ENCODE measurements at regions not wholly inside any gene's neighbourhood (a gene's known extent, or its start where the extent isn't known, plus 50 kb on each side); places are given as distances from the start of the nearest gene placed in this dataset.

GRCh38 chr1:187234706-187235105 is 406.0 kb downstream of the PLA2G4A start:
- DNase-seq (ENCODE audit: low spot score): no peak
- Histone ChIP-seq H3K27me3 (ENCODE audit: control insufficient read depth in 4 of 4, insufficient read depth in 4 of 4, low read length in 3 of 4) (peaks cover 0 to 2% (median 0%) of the 10 kb centered on the region in 4 donors), H3K36me3 (ENCODE audit: control insufficient read depth in 4 of 4, insufficient read depth in 3 of 4, low read depth in 1 of 4, low read length in 3 of 4) (no peaks in the 10 kb centered on the region), H3K4me1 (ENCODE audit: control insufficient read depth in 4 of 4, insufficient read depth in 4 of 4, low read length in 3 of 4) (no peaks in the 10 kb centered on the region), H3K27ac (ENCODE audit: low read depth in 1 of 2, low read length in 2 of 2) (no peak overlapping the region), H3K4me3 (ENCODE audit: low read depth in 1 of 3, low read length in 3 of 3) (no peak overlapping the region), H3K9ac (ENCODE audit: low read depth in 1 of 2, low read length in 2 of 2) (no peak overlapping the region), H3K9me3 (ENCODE audit: control insufficient read depth in 4 of 4, low read length in 3 of 4) (no peaks in the 10 kb centered on the region)
- WGBS: 55% methylated on average over 1 of the region's 1 CpG
- TF ChIP-seq YY1 (IDR thresholded peaks at IDR 0.05) (no peak), HNF4A (conservative IDR thresholded peaks at IDR 0.05) (no peak), EGR1 (IDR thresholded peaks at IDR 0.05; ENCODE audit: low read depth in 2 of 2) (no peak), TAF1 (conservative IDR thresholded peaks at IDR 0.05) (no peak)

- TF ChIP-seq, protein P1, sequence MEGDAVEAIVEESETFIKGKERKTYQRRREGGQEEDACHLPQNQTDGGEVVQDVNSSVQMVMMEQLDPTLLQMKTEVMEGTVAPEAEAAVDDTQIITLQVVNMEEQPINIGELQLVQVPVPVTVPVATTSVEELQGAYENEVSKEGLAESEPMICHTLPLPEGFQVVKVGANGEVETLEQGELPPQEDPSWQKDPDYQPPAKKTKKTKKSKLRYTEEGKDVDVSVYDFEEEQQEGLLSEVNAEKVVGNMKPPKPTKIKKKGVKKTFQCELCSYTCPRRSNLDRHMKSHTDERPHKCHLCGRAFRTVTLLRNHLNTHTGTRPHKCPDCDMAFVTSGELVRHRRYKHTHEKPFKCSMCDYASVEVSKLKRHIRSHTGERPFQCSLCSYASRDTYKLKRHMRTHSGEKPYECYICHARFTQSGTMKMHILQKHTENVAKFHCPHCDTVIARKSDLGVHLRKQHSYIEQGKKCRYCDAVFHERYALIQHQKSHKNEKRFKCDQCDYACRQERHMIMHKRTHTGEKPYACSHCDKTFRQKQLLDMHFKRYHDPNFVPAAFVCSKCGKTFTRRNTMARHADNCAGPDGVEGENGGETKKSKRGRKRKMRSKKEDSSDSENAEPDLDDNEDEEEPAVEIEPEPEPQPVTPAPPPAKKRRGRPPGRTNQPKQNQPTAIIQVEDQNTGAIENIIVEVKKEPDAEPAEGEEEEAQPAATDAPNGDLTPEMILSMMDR (IDR thresholded peaks at IDR 0.05; ENCODE audit: low read depth, low read length, missing input control): no peak
- TF ChIP-seq RXRA (IDR thresholded peaks at IDR 0.05) (no peak), FOXA1 (IDR thresholded peaks at IDR 0.05) (no peak), SP1 (IDR thresholded peaks at IDR 0.05) (no peak), EGR1 (IDR thresholded peaks at IDR 0.05; ENCODE audit: low read depth in 2 of 2) (no peak)
- Histone ChIP-seq H3K36me3 (ENCODE audit: control insufficient read depth in 4 of 4, insufficient read depth in 3 of 4, low read depth in 1 of 4, low read length in 3 of 4) (no peaks in the 10 kb centered on the region), H3K4me1 (ENCODE audit: control insufficient read depth in 4 of 4, insufficient read depth in 4 of 4, low read length in 3 of 4) (no peaks in the 10 kb centered on the region), H3K4me3 (ENCODE audit: low read depth in 1 of 3, low read length in 3 of 3) (no peak overlapping the region), H3K9ac (ENCODE audit: low read depth in 1 of 2, low read length in 2 of 2) (no peak overlapping the region), H3K27ac (ENCODE audit: low read depth in 1 of 2, low read length in 2 of 2) (no peak overlapping the region), H3K9me3 (ENCODE audit: control insufficient read depth in 4 of 4, low read length in 3 of 4) (no peaks in the 10 kb centered on the region), H3K27me3 (ENCODE audit: control insufficient read depth in 4 of 4, insufficient read depth in 4 of 4, low read length in 3 of 4) (peaks cover 0 to 2% (median 0%) of the 10 kb centered on the region in 4 donors)
- no peak for DNase-seq (ENCODE audit: low spot score)
- 65% methylated on average over 2 of the region's 2 CpGs for WGBS
These were observed 407.4 kb downstream of the PLA2G4A start for GRCh38 chr1:187236199-187236598.

DNA sequence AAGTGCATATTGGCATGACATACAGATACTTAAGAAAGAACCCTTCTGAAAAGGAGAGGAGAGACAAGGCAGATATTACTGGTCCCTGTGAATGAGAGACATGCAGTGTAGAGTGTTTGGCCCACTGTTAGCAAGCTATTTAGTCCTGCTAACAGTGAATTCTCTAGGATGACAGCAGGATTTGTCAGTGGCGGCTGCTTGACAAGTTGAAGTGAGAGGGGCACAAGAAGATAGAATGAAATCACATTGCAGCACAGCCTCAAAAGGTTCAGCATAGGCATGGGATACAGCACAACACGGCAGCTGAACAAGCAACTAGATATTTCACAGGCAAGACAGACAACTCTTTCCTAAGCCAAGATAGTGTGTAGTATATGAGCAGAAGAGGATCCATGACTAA is 407.9 kb downstream of the PLA2G4A start:
- no peaks in the 10 kb centered on the region for H3K4me1 ChIP-seq (ENCODE audit: control insufficient read depth in 4 of 4, insufficient read depth in 4 of 4, low read length in 3 of 4)
- TF ChIP-seq RXRA (IDR thresholded peaks at IDR 0.05): no peak
- TF ChIP-seq, protein P2, sequence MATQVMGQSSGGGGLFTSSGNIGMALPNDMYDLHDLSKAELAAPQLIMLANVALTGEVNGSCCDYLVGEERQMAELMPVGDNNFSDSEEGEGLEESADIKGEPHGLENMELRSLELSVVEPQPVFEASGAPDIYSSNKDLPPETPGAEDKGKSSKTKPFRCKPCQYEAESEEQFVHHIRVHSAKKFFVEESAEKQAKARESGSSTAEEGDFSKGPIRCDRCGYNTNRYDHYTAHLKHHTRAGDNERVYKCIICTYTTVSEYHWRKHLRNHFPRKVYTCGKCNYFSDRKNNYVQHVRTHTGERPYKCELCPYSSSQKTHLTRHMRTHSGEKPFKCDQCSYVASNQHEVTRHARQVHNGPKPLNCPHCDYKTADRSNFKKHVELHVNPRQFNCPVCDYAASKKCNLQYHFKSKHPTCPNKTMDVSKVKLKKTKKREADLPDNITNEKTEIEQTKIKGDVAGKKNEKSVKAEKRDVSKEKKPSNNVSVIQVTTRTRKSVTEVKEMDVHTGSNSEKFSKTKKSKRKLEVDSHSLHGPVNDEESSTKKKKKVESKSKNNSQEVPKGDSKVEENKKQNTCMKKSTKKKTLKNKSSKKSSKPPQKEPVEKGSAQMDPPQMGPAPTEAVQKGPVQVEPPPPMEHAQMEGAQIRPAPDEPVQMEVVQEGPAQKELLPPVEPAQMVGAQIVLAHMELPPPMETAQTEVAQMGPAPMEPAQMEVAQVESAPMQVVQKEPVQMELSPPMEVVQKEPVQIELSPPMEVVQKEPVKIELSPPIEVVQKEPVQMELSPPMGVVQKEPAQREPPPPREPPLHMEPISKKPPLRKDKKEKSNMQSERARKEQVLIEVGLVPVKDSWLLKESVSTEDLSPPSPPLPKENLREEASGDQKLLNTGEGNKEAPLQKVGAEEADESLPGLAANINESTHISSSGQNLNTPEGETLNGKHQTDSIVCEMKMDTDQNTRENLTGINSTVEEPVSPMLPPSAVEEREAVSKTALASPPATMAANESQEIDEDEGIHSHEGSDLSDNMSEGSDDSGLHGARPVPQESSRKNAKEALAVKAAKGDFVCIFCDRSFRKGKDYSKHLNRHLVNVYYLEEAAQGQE (IDR thresholded peaks at IDR 0.05): no peak
- TF ChIP-seq ZBTB33 (IDR thresholded peaks at IDR 0.05): no peak
- TF ChIP-seq YY1 (IDR thresholded peaks at IDR 0.05): no peak
- TF ChIP-seq SP1 (IDR thresholded peaks at IDR 0.05): no peak
- H3K27ac ChIP-seq (ENCODE audit: low read depth in 1 of 2, low read length in 2 of 2): no peak overlapping the region
- H3K4me3 ChIP-seq (ENCODE audit: low read depth in 1 of 3, low read length in 3 of 3): no peak overlapping the region
- DNase-seq (ENCODE audit: low spot score): no peak
- H3K27me3 ChIP-seq (ENCODE audit: control insufficient read depth in 4 of 4, insufficient read depth in 4 of 4, low read length in 3 of 4): peaks cover 0 to 2% (median 0%) of the 10 kb centered on the region in 4 donors
- no peaks in the 10 kb centered on the region for H3K36me3 ChIP-seq (ENCODE audit: control insufficient read depth in 4 of 4, insufficient read depth in 3 of 4, low read depth in 1 of 4, low read length in 3 of 4)
- H3K9me3 ChIP-seq (ENCODE audit: control insufficient read depth in 4 of 4, low read length in 3 of 4): no peaks in the 10 kb centered on the region
- 50% methylated on average over 2 of the region's 2 CpGs for WGBS
- H3K9ac ChIP-seq (ENCODE audit: low read depth in 1 of 2, low read length in 2 of 2): no peak overlapping the region

All from liver (tissue), 8 donors.